ENCODE measurements at regions not wholly inside any gene's neighbourhood (a gene's known extent, or its start where the extent isn't known, plus 50 kb on each side); places are given as distances from the start of the nearest gene placed in this dataset.
"Not testable (repeated sequence)": the region's sequence is repeated elsewhere in the genome, so short reads cannot be mapped to it uniquely, and the experiment has no call there.

GRCh38 chr2:132268977-132269523 is 107.3 kb upstream of the ANKRD30BL start:
- TF ChIP-seq CTCF (IDR thresholded peaks at IDR 0.05) = no peak
- no peak overlapping the region for H3K4me3 Mint-ChIP-seq
- DNase-seq = no peak
- H3K36me3 Mint-ChIP-seq (ENCODE audit: low read depth) = no peaks in the 10 kb centered on the region
- H3K27me3 Mint-ChIP-seq (ENCODE audit: low read depth, poor library complexity) = no peaks in the 10 kb centered on the region
- H3K9me3 Mint-ChIP-seq = no peaks in the 10 kb centered on the region
- no peaks in the 10 kb centered on the region for H3K4me1 Mint-ChIP-seq
- H3K27ac Mint-ChIP-seq = no peak overlapping the region

- TF ChIP-seq CTCF (IDR thresholded peaks at IDR 0.05) = no peak
- no peak overlapping the region for H3K27ac Mint-ChIP-seq
- H3K4me3 Mint-ChIP-seq = no peak overlapping the region
- no peaks in the 10 kb centered on the region for H3K4me1 Mint-ChIP-seq
- DNase-seq = no peak
- no peaks in the 10 kb centered on the region for H3K27me3 Mint-ChIP-seq (ENCODE audit: low read depth, poor library complexity)
- H3K36me3 Mint-ChIP-seq (ENCODE audit: low read depth) = no peaks in the 10 kb centered on the region
- H3K9me3 Mint-ChIP-seq = peaks cover 3% of the 10 kb centered on the region
Observed at GRCh38 chr2:132270255-132270654, 108.5 kb upstream of the ANKRD30BL start.

- no peak for DNase-seq
- TF ChIP-seq CTCF (IDR thresholded peaks at IDR 0.05) = no peak
Observed at GRCh38 chr2:132270981-132271546, 109.3 kb upstream of the ANKRD30BL start.

GRCh38 chr2:132271794-132272193 is 110.0 kb upstream of the ANKRD30BL start:
- not testable (repeated sequence) for H3K27me3 Mint-ChIP-seq (ENCODE audit: low read depth, poor library complexity); H3K4me3 Mint-ChIP-seq; DNase-seq; H3K27ac Mint-ChIP-seq; H3K4me1 Mint-ChIP-seq; H3K36me3 Mint-ChIP-seq (ENCODE audit: low read depth)
- peaks cover 10% of the 10 kb centered on the region for H3K9me3 Mint-ChIP-seq

More at GRCh38 chr2:132270981-132271546, 109.3 kb upstream of the ANKRD30BL start:
- Mint-ChIP-seq H3K36me3 (ENCODE audit: low read depth) (no peaks in the 10 kb centered on the region), H3K4me1 (no peaks in the 10 kb centered on the region), H3K9me3 (peaks cover 3% of the 10 kb centered on the region), H3K27me3 (ENCODE audit: low read depth, poor library complexity) (peaks cover 4% of the 10 kb centered on the region), H3K27ac (no peak overlapping the region), H3K4me3 (no peak overlapping the region)

- TF ChIP-seq CTCF (IDR thresholded peaks at IDR 0.05) = no peak
- peaks cover 8% of the 10 kb centered on the region for H3K27me3 Mint-ChIP-seq (ENCODE audit: low read depth, poor library complexity)
- H3K36me3 Mint-ChIP-seq (ENCODE audit: low read depth) = no peaks in the 10 kb centered on the region
- no peak overlapping the region for H3K27ac Mint-ChIP-seq
- peaks cover 19% of the 10 kb centered on the region for H3K9me3 Mint-ChIP-seq
- no peaks in the 10 kb centered on the region for H3K4me1 Mint-ChIP-seq
- no peak overlapping the region for H3K4me3 Mint-ChIP-seq
- no peak for DNase-seq
Observed at GRCh38 chr2:132272713-132273112, 111.0 kb upstream of the ANKRD30BL start.

- not testable (repeated sequence) for H3K27ac Mint-ChIP-seq; H3K27me3 Mint-ChIP-seq (ENCODE audit: low read depth, poor library complexity); H3K4me3 Mint-ChIP-seq; H3K4me1 Mint-ChIP-seq; DNase-seq; H3K36me3 Mint-ChIP-seq (ENCODE audit: low read depth)
- peaks cover 24% of the 10 kb centered on the region for H3K9me3 Mint-ChIP-seq
Observed at GRCh38 chr2:132273585-132273984, 111.8 kb upstream of the ANKRD30BL start.

GRCh38 chr2:132274000-132274399 is 112.2 kb upstream of the ANKRD30BL start:
- peak overlapping the region; percentile 79 for H3K27ac Mint-ChIP-seq
- no peaks in the 10 kb centered on the region for H3K4me1 Mint-ChIP-seq
- DNase-seq = no peak
- no peak for TF ChIP-seq CTCF (IDR thresholded peaks at IDR 0.05)
- no peak overlapping the region for H3K4me3 Mint-ChIP-seq
- H3K27me3 Mint-ChIP-seq (ENCODE audit: low read depth, poor library complexity) = peaks cover 8% of the 10 kb centered on the region
- H3K9me3 Mint-ChIP-seq = peaks cover 27% of the 10 kb centered on the region
- H3K36me3 Mint-ChIP-seq (ENCODE audit: low read depth) = no peaks in the 10 kb centered on the region
